GM12801 (cell line): ENCODE measurements at regions not wholly inside any gene's neighbourhood (a gene's known extent, or its start where the extent isn't known, plus 50 kb on each side); places are given as distances from the start of the nearest gene placed in this dataset.

ENCODE experiments used
- CTCF ChIP-seq: IDR thresholded peaks from one replicate; pipeline ENCODE4 v1.5.1; 2011; ENCODE audit warnings: control low read depth; ENCODE audit not compliant: insufficient read length; ENCODE audit errors: extremely low read depth

GRCh38 chr1:233790662-233791371 lies 113.7 kb upstream of the SLC35F3 start:
- TF ChIP-seq CTCF, result peak; percentile 97

DNA sequence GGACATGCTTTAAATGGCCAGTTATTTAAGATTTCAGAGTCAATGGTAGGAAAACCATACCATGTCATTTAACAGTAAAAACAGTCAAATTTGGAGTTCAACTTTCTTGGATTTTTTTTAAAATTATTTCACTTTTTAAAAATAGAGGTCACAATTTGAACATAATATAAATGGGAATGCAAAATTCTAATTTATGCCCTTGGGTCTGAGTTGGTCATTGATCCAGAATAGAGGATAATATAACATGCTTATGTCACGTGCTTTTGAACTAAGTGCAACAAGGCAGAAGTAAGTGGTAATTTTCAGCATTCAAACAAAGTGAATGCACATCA lies 113.1 kb upstream of the SLC35F3 start:
- TF ChIP-seq CTCF, result no peak

GRCh38 chr1:233791721-233792120 lies 112.8 kb upstream of the SLC35F3 start:
- no peak for TF ChIP-seq CTCF

- no peak for TF ChIP-seq CTCF
These were observed 109.6 kb upstream of the SLC35F3 start for GRCh38 chr1:233794863-233795262.

DNA sequence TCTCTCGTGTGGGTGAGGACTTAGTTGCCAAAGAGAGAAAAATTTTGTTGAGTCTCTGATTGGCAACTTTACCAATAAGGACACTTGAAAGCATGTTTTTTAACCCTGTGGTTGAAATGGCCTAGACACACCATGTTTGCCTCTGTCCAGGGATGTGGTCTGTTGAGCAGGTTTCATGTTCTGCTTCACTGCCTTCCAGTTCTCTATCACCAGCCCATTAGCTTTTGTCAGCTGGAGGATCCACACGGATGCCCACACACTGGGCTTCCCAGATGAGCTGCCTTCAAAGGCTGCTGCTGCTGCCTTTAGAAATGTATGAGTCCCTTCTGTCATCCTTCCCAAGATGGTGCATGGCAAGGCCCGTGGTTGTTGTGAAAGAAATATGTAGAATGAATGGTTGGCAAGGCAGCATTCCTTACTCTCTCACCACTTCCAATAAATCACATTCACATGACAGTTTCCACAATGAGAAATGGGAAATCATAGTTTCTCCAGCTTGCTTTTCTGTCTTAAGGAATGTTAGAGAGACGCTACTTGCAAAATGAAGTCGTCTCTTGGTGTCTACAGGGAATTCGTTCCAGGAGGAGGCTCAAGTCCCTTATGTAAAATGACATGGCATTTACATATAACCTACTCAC lies 108.2 kb upstream of the SLC35F3 start:
- TF ChIP-seq CTCF, result no peak

DNA sequence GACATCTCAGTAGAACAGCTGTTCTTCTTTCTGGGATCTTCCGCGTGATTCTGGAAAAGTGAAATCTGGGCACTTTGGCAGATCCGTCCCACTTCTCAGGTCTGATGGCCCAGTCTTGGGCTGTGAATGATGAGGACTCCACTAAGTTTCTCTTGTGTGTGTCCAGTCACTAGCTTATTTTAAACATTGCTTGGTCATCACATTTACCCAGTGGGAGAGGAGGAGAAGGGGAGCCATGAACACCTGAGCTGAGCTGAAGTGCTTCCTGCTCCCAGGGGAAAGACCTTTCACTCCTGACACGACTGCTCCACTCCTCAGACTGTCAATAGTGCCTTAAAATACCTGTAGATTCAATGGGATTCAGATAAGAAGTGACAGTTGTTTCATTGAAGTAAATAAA lies 101.9 kb upstream of the SLC35F3 start:
- no peak for TF ChIP-seq CTCF

GRCh38 chr1:233805786-233806185 lies 98.7 kb upstream of the SLC35F3 start:
- TF ChIP-seq CTCF, result no peak
